IPS-18c (cell line): ENCODE measurements at regions not wholly inside any gene's neighbourhood (a gene's known extent, or its start where the extent isn't known, plus 50 kb on each side); places are given as distances from the start of the nearest gene placed in this dataset.

ENCODE experiments used
- H3K4me3 ChIP-seq: 2 replicates; pipeline ENCODE4 v1.7.0; 2013; ENCODE audit warnings: low read depth, mild to moderate bottlenecking, low read length, moderate library complexity; ENCODE audit not compliant: insufficient read depth
- H3K9me3 ChIP-seq: one replicate; pipeline ENCODE4 v1.6.1; 2013; ENCODE audit warnings: mild to moderate bottlenecking, low read length, moderate library complexity; ENCODE audit not compliant: control insufficient read depth, insufficient read depth

DNA sequence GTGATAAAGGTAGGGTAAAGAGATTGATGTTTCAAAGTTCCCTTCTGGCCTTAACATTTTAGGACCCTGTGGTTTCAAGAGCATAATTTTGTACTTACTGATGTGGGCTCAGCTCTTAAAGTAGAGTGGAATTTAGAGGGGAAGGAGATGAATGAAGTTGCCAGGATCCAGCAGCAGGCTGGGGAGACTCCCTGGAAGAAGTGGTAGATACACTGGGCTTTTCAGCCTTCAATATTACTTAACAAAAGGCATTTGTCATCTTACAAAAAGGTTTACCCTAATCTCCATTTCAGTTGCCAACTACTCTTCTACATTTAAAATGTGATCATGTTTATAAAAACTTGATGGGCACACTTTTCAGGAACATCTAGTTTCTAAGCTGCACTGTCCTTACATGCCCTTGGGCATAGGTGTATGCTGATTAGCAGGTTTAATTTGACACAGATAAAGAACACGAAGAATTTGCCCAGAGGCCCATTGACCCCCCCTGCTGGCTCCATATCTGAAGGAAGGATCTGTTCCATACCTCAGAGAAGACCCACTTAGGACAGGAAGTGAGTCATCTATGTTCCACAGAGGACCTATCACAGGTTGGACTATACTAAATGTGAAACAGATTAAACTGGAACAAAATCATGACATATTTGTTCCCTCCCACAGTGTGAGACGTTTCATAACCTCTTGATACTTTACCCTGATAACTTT is 93.0 kb upstream of the LPP start:
- Histone ChIP-seq H3K9me3 (no peaks in the 10 kb centered on the region), H3K4me3 (no peak overlapping the region)

DNA sequence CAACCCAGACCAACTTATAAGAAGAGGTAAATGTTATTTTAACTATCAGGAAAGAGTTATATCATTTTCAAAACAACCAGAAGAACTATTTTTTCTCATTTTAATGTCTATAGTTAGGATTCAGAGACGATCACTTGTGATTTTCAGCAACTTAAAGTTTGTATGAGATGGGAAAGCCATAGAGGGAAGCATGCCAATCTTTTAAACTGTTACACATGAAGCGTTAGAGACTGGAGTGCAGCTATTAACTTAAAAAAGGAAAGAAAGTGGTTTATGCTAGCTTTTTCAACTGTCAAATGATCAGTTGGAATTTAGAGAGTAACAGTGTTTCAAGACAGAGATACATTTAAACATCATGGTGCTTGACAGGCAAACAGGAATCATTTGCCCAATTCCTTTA is 91.7 kb upstream of the LPP start:
- Histone ChIP-seq H3K9me3 (no peaks in the 10 kb centered on the region), H3K4me3 (no peak overlapping the region)

DNA sequence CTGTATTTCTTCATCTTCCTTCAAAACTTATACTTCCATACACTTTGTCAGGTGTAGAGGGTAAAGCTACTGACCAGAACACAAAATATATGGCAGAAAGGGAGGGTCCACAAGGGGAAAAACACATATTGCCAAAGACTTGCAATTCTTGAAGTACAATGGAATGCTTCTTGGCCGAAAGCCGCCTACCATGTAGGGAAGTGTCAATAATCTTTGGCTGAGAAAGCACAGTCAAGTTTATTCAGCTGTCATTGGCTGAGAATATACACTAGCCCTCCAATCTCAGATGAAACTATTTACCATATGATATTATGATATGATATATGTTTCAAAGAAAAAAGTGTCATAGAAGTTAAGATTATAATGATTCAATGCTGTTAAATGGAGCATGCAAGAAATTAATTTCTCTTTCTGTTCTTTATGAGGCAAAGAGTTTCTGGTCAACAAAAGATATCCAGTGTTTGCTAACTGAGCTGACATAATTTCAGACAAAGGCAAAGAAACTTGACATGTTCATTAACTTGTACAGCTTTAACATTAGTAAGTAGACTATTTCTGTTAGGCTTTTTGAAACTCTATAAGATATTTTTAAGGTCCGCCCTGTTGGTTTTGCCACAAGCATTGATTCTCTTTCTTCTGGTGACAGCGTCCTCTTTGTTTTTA is 89.0 kb upstream of the LPP start:
- H3K9me3 ChIP-seq: no peaks in the 10 kb centered on the region
- no peak overlapping the region for H3K4me3 ChIP-seq

DNA sequence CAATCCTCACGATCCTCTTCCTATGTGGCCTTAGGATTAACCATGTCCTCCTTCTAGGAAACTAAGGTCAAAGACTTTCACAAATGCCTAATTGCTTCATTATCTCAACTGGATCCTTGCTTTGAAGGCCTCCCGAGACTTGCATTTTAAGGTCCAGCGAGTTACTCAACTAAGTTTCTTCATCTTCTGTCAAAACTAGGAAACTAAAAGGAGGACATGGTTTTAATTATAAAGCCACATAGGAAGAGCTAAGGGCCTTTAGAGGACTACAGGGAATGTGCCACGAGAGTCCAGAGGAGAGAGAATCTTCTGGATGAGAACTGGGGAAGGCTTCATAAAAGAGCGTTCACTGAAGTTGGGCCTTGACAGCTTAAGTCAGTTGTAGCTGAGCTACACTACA is 87.8 kb upstream of the LPP start:
- no peaks in the 10 kb centered on the region for H3K9me3 ChIP-seq

DNA sequence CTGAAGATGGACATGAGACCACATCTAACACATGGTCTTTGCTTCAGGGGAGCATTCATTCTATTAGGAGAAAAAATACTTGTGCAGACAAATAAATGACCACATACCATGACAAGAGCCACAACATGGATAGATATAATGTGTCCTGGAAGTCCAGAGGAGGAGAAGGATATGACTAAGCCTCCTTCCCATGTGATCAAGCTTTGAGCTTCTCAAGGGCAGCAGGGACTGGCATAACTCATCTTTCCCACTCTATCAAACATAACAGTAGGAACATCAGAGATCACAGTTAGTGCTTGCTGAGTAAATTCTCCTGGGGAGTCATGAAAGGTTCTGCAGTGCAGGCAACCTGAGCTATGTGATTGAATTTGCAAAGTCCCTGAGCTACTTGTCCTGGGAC is 86.0 kb upstream of the LPP start:
- no peak overlapping the region for H3K4me3 ChIP-seq

More for the DNA sequence above, 87.8 kb upstream of the LPP start:
- no peak overlapping the region for H3K4me3 ChIP-seq

DNA sequence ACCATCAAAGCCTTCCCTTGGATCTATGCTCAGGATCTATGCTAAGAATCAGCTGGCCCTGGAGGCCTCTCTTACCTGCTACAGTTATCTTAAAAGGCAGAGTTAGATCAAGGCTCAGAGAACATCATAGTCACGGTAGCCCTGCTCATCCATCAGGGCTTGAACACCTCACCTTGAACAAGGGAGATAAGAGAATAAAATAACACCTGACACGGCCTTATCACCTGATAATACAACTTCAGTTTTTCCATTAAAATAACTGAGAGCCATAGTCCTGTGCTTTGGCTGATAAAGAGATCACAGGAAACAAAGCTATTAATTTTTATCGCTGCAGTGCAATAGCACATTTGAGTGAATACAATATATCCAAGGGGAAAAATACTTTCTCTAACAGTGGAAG is 85.6 kb upstream of the LPP start:
- Histone ChIP-seq H3K4me3 (no peak overlapping the region), H3K9me3 (no peaks in the 10 kb centered on the region)

More for the DNA sequence above, 86.0 kb upstream of the LPP start:
- no peaks in the 10 kb centered on the region for H3K9me3 ChIP-seq

DNA sequence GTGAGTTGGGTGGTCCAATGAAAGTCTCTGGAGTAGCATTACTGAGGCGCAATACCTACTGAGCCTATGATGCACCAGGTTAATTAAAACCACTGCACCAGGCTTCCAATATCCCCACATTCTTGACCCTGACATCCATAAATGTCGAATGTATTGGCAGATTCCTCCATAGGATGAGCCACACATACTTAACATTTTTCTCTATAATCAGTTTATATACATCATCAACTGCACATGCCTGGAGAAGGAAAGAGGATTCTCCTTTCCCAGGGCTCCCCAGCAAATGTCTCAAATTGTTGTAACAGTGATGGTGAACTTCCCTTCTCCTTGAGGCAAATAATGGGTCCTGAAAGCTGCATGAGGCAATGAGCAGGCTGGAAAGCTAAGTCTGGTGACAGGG is 82.3 kb upstream of the LPP start:
- Histone ChIP-seq H3K9me3 (no peaks in the 10 kb centered on the region), H3K4me3 (no peak overlapping the region)

DNA sequence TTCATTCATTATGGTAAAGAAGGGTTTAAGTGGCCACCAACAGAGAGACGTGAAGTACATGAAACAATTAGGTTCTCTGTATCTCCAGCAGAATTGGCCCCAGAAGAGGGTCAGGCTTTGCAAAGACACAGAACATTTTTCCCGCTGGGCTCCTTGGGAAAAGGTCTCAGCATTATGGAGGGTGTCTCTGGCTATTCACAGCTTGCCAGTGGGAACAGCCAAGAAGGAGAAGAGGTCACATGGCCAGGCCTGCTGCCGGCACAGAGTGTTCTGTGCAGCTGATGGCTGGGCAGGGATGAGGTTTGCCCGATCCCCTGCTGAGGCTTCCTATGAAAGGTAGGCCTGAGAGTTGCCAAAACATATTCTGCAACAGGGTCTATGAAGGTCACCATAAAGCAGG is 77.8 kb upstream of the LPP start:
- no peak overlapping the region for H3K4me3 ChIP-seq
- H3K9me3 ChIP-seq: no peaks in the 10 kb centered on the region

DNA sequence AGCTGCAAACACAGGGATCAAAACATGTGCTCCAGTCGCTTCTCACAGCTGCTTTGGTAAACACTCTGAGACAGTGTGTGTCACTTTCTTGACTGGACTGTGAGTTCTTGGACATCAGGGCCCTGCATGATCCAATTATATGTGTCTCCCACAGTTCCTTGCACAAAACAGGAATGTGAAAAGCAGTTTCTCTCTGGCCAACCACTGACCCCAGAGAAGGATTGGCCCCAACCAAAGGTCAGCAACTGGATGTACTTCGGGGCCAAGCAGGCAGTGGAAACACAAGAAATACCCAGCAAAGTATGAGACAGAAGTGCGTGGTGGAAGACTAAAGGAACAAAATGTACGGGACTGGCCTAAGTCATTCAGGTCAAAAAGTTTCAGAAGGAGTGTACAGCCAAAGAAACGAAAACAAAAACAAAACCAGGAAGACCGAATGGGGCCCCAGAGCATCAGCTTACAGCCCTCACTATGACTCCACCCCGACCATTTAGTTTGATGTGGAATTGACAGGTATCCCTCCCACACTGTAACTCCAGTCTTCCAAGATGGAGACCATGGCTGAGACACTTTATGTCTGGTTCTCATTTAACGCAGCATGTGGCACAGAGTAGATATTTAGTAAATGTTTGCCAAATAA is 76.7 kb upstream of the LPP start:
- H3K4me3 ChIP-seq: no peak overlapping the region
- H3K9me3 ChIP-seq: no peaks in the 10 kb centered on the region

DNA sequence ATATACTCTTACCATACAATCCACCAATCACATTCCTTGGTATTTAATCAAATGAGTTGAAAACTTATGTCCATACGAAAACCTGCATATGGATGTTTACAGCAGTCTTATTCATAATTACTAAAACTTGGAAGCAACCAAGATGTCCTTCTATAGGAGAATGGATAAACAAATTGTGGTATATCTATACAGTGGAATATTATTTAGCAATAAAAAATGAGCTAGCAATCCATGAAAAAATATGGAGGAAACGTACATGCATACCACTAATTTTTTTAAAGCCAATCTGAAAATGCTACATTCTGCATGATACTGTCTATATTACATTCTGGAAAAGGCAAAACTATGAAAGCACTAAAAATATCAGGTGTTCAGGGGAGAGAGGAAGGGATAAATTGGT is 73.9 kb upstream of the LPP start:
- no peak overlapping the region for H3K4me3 ChIP-seq
- H3K9me3 ChIP-seq: no peaks in the 10 kb centered on the region

DNA sequence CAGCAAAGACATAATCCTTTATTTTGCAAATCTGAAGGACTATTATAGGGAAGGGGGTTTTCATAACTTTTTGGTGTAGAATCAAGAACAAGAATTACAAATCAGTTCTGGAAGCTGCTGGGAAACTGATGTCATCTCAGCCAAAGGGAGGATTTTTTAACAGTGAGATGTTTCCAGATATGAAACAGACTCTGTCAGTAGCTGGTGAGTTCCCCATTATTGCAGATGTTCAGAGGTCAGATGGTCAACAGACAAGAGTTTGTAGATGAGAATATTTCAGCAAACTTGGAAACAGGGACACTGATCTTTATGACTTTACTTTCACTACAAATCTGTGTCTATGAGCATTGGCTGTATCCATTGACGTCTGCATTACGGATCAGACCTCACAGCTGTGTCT is 71.9 kb upstream of the LPP start:
- H3K4me3 ChIP-seq: no peak overlapping the region
- H3K9me3 ChIP-seq: no peaks in the 10 kb centered on the region

DNA sequence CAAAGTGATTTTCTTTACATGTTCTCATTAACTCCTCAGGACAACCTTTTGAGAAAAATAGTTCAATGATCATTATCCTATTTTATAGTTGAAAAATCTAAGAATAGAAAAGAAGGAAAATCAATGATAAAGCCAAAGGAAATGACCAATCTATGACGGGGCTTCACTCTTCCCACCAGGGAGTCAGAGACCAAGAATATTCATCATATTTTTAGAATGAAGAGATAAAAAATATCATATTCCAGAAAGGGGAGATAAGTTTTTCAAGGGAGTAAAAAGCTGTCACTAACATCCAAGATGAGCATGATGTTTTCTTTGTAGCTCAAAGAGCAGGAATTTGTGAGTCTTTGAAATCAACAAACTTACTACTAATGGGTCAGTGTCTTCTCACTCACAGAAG is 71.5 kb upstream of the LPP start:
- H3K9me3 ChIP-seq: no peaks in the 10 kb centered on the region
- no peak overlapping the region for H3K4me3 ChIP-seq

DNA sequence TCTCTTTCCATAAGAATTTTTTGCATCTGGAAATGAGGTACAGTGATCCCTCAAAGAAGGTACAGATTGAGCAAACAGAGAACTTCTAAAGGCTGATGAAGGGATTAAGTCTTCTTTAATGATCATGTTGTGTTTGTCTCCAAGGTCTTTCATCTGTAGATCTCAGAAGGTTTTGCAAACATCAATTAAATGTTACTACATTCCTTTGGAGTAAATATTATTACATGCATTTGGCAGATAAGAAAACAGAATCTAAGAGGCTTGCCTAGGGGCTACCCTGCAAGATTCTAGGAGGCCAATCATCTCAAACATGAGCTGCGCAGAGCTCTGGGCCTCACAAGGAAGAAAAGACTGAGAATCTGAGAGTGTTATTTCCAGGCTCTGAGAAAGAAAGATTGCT is 70.9 kb upstream of the LPP start:
- Histone ChIP-seq H3K4me3 (no peak overlapping the region), H3K9me3 (no peaks in the 10 kb centered on the region)

DNA sequence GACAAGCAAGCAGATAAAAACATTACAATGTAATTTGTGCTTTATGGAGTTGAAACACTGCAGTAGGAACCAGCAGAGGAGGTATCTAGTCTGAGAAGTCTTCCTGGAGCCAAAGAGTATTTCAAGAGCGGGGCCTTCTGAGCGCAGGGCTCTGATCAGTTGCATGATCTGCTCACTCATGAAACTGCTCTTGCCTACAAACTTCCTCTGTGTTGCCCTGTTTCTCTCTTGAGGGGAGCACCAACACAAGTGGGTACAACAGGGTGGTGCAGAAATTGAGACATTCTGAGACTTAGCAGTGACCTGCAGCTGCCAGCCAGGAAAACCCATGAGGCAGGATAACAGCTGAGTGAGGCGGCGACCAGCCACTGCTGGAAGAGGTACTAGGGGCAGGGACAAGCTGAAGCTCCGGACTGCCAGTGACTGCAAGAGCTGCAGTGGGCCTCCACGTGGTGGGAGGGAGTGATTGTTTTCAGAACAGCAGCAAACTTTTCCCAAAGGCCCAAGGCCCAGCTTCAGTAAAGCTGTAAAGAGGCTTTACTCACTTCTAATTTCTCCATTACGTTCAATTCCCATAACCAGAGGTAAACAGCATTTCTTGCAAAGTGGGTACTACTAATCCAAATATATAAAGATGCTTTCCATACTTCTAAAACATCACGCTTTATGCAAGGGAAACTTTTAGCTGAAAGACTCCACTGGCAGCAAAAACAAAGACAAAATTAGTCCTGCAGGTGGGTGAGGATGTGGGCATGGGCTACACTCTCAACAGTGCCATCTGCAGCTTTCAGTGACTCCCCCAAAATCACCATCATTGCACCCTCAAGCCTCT is 69.0 kb upstream of the LPP start:
- Histone ChIP-seq H3K9me3 (no peaks in the 10 kb centered on the region), H3K4me3 (no peak overlapping the region)

DNA sequence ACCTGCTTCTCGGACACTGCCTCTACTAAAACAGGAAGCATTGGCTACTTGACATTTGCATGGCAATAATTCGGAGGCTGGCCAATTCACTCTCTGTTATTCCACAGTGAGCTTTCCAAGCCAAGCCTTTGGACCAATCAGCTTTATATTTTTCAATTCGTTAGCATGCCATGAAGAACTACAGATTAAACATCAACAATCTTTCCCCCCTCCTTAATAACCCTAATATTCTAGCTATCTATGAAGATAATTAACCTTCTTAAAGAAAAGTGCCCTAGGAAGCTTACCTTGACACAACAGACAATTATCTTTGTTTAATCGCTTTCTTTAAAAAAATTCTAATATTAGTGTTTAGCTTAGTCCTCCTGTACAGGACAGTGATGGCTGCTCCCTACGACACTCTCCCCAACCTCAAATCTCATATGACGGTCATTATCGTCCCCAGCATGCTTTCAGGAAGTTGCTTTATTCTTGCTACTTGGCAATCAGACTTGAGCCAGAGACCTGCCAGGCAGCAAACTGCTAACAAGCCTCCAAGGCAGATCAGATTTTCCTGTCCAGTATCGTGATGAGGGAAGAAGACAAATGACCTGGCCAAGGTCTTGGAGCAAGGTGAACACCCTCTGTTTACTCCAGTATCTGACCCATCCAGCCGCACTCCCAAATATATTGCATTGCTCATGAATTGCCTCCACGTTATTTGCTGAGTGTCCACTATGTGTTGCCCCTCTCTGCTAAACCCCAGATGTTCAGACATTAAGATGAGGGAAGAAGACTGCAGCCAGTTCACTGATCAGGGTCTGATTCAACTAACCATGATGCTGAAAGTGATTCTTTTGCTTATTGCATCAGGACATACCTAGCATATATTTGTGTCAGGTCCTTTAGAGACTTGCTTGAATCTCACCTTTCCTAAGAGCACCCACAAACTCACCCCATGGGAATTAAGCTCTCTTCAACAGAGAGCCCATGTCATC is 68.1 kb upstream of the LPP start:
- no peaks in the 10 kb centered on the region for H3K9me3 ChIP-seq

DNA sequence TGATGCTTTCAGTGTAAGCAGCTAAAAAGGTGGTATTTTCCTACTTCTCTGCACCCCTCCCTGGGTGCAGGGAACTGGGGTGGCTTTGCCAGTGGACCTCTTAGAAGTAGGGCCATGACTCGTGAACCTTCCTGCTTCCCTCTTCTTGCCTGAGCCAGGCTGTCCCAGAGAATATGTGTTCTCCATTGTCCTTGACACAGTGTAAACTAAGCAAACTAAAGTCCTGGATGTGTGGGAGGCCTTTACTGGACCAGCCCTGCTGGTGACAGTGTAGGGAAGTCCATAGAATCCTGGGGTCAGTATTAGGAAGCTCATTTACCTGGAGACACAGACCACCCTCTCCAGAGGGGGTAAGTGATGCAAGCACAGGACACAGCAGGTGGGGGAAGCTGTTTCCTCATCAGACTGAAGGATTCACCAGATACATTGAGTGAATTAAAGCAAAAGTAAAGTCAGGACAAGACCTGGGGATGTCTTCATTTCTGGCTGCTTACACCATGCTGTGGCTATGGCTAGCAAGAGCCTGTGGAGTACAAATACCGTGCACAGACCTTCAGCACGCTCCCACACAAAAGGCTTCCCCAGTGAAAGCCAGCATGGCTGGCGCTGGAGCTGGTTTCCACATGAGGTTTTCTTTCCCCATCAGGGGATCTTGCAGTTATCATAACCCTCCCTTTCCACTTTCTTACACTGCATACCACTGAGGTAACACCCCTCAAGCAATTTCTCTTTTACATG is 64.8 kb upstream of the LPP start:
- no peak overlapping the region for H3K4me3 ChIP-seq
- H3K9me3 ChIP-seq: no peaks in the 10 kb centered on the region

More for the DNA sequence above, 68.1 kb upstream of the LPP start:
- no peak overlapping the region for H3K4me3 ChIP-seq
